H1 (cell line): ENCODE measurements at regions not wholly inside any gene's neighbourhood (a gene's known extent, or its start where the extent isn't known, plus 50 kb on each side); places are given as distances from the start of the nearest gene placed in this dataset.

Experiments used
- RAD21 ChIP-seq, 2 experiments: IDR thresholded peaks in 1 of 2; conservative IDR thresholded peaks in 1 of 2; 2 replicates each; pipeline ENCODE4 v1.6.1; 2011; ENCODE audit warnings: low read depth in 2 of 2, low read length in 2 of 2, improper control_type of control experiment in 1 of 2, inconsistent platforms in 1 of 2, mild to moderate bottlenecking in 1 of 2, moderate library complexity in 1 of 2
- TF ChIP-seq, protein P1 (sequence below): fragments of 300-600 bp; sonication (generic); IDR thresholded peaks from 2 replicates; pipeline ENCODE4 v1.7.1; 2012; ENCODE audit warnings: low read length, moderate library complexity, mild to moderate bottlenecking, inconsistent platforms; ENCODE audit not compliant: insufficient replicate concordance

DNA sequence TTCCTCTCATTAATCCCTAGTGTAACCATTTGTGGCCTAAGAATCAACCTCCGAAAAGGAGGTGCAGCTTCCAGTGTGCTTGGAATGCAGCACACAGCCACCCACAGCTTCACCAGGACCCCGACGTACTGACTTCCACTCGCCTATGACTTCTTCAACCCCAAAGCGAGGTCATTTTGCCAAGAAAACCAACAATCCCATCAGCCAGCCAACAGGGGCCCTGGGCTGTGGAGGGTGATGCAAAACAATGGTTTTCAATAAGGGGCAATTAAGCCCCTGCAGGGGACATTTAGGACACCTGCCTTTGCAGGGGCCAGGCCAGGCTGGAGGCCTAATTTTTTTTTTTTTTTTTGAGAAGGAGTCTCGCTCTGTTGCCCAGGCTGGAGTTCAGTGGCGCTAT is 158.1 kb upstream of the SKOR2 start (continued):
- TF ChIP-seq, protein P1, sequence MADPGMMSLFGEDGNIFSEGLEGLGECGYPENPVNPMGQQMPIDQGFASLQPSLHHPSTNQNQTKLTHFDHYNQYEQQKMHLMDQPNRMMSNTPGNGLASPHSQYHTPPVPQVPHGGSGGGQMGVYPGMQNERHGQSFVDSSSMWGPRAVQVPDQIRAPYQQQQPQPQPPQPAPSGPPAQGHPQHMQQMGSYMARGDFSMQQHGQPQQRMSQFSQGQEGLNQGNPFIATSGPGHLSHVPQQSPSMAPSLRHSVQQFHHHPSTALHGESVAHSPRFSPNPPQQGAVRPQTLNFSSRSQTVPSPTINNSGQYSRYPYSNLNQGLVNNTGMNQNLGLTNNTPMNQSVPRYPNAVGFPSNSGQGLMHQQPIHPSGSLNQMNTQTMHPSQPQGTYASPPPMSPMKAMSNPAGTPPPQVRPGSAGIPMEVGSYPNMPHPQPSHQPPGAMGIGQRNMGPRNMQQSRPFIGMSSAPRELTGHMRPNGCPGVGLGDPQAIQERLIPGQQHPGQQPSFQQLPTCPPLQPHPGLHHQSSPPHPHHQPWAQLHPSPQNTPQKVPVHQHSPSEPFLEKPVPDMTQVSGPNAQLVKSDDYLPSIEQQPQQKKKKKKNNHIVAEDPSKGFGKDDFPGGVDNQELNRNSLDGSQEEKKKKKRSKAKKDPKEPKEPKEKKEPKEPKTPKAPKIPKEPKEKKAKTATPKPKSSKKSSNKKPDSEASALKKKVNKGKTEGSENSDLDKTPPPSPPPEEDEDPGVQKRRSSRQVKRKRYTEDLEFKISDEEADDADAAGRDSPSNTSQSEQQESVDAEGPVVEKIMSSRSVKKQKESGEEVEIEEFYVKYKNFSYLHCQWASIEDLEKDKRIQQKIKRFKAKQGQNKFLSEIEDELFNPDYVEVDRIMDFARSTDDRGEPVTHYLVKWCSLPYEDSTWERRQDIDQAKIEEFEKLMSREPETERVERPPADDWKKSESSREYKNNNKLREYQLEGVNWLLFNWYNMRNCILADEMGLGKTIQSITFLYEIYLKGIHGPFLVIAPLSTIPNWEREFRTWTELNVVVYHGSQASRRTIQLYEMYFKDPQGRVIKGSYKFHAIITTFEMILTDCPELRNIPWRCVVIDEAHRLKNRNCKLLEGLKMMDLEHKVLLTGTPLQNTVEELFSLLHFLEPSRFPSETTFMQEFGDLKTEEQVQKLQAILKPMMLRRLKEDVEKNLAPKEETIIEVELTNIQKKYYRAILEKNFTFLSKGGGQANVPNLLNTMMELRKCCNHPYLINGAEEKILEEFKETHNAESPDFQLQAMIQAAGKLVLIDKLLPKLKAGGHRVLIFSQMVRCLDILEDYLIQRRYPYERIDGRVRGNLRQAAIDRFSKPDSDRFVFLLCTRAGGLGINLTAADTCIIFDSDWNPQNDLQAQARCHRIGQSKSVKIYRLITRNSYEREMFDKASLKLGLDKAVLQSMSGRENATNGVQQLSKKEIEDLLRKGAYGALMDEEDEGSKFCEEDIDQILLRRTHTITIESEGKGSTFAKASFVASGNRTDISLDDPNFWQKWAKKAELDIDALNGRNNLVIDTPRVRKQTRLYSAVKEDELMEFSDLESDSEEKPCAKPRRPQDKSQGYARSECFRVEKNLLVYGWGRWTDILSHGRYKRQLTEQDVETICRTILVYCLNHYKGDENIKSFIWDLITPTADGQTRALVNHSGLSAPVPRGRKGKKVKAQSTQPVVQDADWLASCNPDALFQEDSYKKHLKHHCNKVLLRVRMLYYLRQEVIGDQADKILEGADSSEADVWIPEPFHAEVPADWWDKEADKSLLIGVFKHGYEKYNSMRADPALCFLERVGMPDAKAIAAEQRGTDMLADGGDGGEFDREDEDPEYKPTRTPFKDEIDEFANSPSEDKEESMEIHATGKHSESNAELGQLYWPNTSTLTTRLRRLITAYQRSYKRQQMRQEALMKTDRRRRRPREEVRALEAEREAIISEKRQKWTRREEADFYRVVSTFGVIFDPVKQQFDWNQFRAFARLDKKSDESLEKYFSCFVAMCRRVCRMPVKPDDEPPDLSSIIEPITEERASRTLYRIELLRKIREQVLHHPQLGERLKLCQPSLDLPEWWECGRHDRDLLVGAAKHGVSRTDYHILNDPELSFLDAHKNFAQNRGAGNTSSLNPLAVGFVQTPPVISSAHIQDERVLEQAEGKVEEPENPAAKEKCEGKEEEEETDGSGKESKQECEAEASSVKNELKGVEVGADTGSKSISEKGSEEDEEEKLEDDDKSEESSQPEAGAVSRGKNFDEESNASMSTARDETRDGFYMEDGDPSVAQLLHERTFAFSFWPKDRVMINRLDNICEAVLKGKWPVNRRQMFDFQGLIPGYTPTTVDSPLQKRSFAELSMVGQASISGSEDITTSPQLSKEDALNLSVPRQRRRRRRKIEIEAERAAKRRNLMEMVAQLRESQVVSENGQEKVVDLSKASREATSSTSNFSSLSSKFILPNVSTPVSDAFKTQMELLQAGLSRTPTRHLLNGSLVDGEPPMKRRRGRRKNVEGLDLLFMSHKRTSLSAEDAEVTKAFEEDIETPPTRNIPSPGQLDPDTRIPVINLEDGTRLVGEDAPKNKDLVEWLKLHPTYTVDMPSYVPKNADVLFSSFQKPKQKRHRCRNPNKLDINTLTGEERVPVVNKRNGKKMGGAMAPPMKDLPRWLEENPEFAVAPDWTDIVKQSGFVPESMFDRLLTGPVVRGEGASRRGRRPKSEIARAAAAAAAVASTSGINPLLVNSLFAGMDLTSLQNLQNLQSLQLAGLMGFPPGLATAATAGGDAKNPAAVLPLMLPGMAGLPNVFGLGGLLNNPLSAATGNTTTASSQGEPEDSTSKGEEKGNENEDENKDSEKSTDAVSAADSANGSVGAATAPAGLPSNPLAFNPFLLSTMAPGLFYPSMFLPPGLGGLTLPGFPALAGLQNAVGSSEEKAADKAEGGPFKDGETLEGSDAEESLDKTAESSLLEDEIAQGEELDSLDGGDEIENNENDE = no peak
- TF ChIP-seq RAD21 (IDR thresholded peaks at IDR 0.05 in 1 of 2, conservative IDR thresholded peaks at IDR 0.05 in 1 of 2; ENCODE audit: low read depth in 2 of 2, low read length in 2 of 2) = no peak
